H9 (cell line): ENCODE measurements at regions not wholly inside any gene's neighbourhood (a gene's known extent, or its start where the extent isn't known, plus 50 kb on each side); places are given as distances from the start of the nearest gene placed in this dataset.

Experiments
- DNase-seq: peaks from one replicate; pipeline ENCODE4 v3.0.0-alpha.2; 2017
- H2AFZ ChIP-seq: one replicate; pipeline ENCODE4 v1.6.1; 2013; ENCODE audit warnings: mild to moderate bottlenecking, low read length, control low read depth, moderate library complexity
- H2AK5ac ChIP-seq: 2 replicates; pipeline ENCODE4 v1.6.1; 2013; ENCODE audit warnings: low read length, control low read depth, mixed read lengths; ENCODE audit not compliant: insufficient read length
- H2BK120ac ChIP-seq: one replicate; pipeline ENCODE4 v1.6.1; 2013; ENCODE audit warnings: low read depth, mild to moderate bottlenecking, low read length, control low read depth, inconsistent platforms; ENCODE audit not compliant: poor library complexity, severe bottlenecking
- H2BK12ac ChIP-seq: 2 replicates; pipeline ENCODE4 v1.6.1; 2013; ENCODE audit warnings: low read length, control low read depth, mixed read lengths, low read depth; ENCODE audit not compliant: insufficient read length
- H2BK15ac ChIP-seq: 2 replicates; pipeline ENCODE4 v1.6.1; 2013; ENCODE audit warnings: low read depth, low read length, control low read depth
- H2BK20ac ChIP-seq: one replicate; pipeline ENCODE4 v1.6.1; 2013; ENCODE audit warnings: low read depth, mild to moderate bottlenecking, low read length, control low read depth, inconsistent platforms; ENCODE audit not compliant: poor library complexity, severe bottlenecking
- H2BK5ac ChIP-seq: 2 replicates; pipeline ENCODE4 v1.6.1; 2013; ENCODE audit warnings: low read length, control low read depth, mixed read lengths; ENCODE audit not compliant: insufficient read length
- H3K14ac ChIP-seq: 2 replicates; pipeline ENCODE4 v1.6.1; 2013; ENCODE audit warnings: low read length, control low read depth; ENCODE audit not compliant: insufficient read depth
- H3K18ac ChIP-seq: 2 replicates; pipeline ENCODE4 v1.6.1; 2013; ENCODE audit warnings: low read depth, mild to moderate bottlenecking, mixed read lengths, low read length, control low read depth; ENCODE audit not compliant: insufficient read length
- H3K23ac ChIP-seq: 2 replicates; pipeline ENCODE4 v1.6.1; 2013; ENCODE audit warnings: low read length, control low read depth, mixed read lengths, low read depth; ENCODE audit not compliant: insufficient read length
- H3K23me2 ChIP-seq: 2 replicates; pipeline ENCODE4 v1.6.1; 2013; ENCODE audit warnings: low read depth, mild to moderate bottlenecking, mixed read lengths, low read length, control low read depth; ENCODE audit not compliant: insufficient read length, poor library complexity, severe bottlenecking
- H3K27ac ChIP-seq: 2 replicates; pipeline ENCODE4 v1.5.1; 2013; ENCODE audit warnings: low read length, control low read depth, mixed read lengths, low read depth; ENCODE audit not compliant: insufficient read length
- H3K27me3 ChIP-seq: 2 replicates; pipeline ENCODE4 v1.6.1; 2013; ENCODE audit warnings: low read length, control low read depth, inconsistent platforms; ENCODE audit not compliant: insufficient read depth
- H3K4ac ChIP-seq: 2 replicates; pipeline ENCODE4 v1.6.1; 2013; ENCODE audit warnings: low read depth, mild to moderate bottlenecking, control low read depth, inconsistent platforms, low read length, moderate library complexity
- H3K4me1 ChIP-seq: 2 replicates; pipeline ENCODE4 v1.6.1; 2013; ENCODE audit warnings: low read length, control low read depth, inconsistent platforms; ENCODE audit not compliant: insufficient read depth
- H3K4me2 ChIP-seq: 2 replicates; pipeline ENCODE4 v1.6.1; 2013; ENCODE audit warnings: low read length, control low read depth, mixed read lengths; ENCODE audit not compliant: insufficient read length, insufficient read depth
- H3K56ac ChIP-seq: 2 replicates; pipeline ENCODE4 v1.6.1; 2013; ENCODE audit warnings: low read depth, mild to moderate bottlenecking, mixed read lengths, low read length, control low read depth; ENCODE audit not compliant: insufficient read length
- H3K79me1 ChIP-seq: 2 replicates; pipeline ENCODE4 v1.6.1; 2013; ENCODE audit warnings: low read depth, mild to moderate bottlenecking, moderate library complexity, low read length, control low read depth, inconsistent platforms; ENCODE audit not compliant: insufficient read depth, poor library complexity, severe bottlenecking
- H3K79me2 ChIP-seq: 2 replicates; pipeline ENCODE4 v1.6.1; 2013; ENCODE audit warnings: low read length, control low read depth, inconsistent platforms; ENCODE audit not compliant: insufficient read depth
- H3K9ac ChIP-seq: 2 replicates; pipeline ENCODE4 v1.6.1; 2013; ENCODE audit warnings: low read length, control low read depth, mixed read lengths; ENCODE audit not compliant: insufficient read length; ENCODE audit errors: extremely low read depth
- H3K9me3 ChIP-seq: one replicate; pipeline ENCODE4 v1.6.1; 2013; ENCODE audit warnings: low read depth, low read length, inconsistent platforms; ENCODE audit not compliant: control insufficient read depth
- H3T11ph ChIP-seq: one replicate; pipeline ENCODE4 v1.6.1; 2013; ENCODE audit warnings: mild to moderate bottlenecking, low read length, control low read depth, inconsistent platforms
- H4K20me1 ChIP-seq: one replicate; pipeline ENCODE4 v1.6.1; 2013; ENCODE audit not compliant: control insufficient read depth, insufficient read length, insufficient read depth
- H4K5ac ChIP-seq: 2 replicates; pipeline ENCODE4 v1.6.1; 2013; ENCODE audit warnings: low read depth, mild to moderate bottlenecking, mixed read lengths, low read length, control low read depth; ENCODE audit not compliant: insufficient read length
- H4K8ac ChIP-seq: replicated peaks from 2 replicates; pipeline ENCODE4 v1.6.1; 2013; ENCODE audit warnings: low read length, control low read depth, mixed read lengths, low read depth; ENCODE audit not compliant: insufficient read length
- H4K91ac ChIP-seq: 2 replicates; pipeline ENCODE4 v1.6.1; 2013; ENCODE audit warnings: low read depth, mild to moderate bottlenecking, moderate library complexity, mixed read lengths, low read length, control low read depth; ENCODE audit not compliant: insufficient read length
- H3K27ac Mint-ChIP-seq, 3 experiments: 2 replicates in 2 of 3; 3 replicates in 1 of 3; pipeline ENCODE4 v1.8.0; 2020 to 2021; ENCODE audit warnings: mixed read lengths in 3 of 3, mild to moderate bottlenecking in 1 of 3, moderate library complexity in 1 of 3
- H3K27me3 Mint-ChIP-seq: 2 replicates; pipeline ENCODE4 v1.8.0; 2021; ENCODE audit warnings: low read depth, mild to moderate bottlenecking, moderate library complexity, mixed read lengths
- H3K36me3 Mint-ChIP-seq, 3 experiments: 2 replicates in 2 of 3; 3 replicates in 1 of 3; pipeline ENCODE4 v1.8.0; 2020 to 2021; ENCODE audit warnings: low read depth in 3 of 3, mixed read lengths in 3 of 3; ENCODE audit not compliant: insufficient read depth in 1 of 3
- H3K4me1 Mint-ChIP-seq, 2 experiments: 2 replicates each; pipeline ENCODE4 v1.8.0; 2020; ENCODE audit warnings: mixed read lengths in 2 of 2
- H3K4me3 Mint-ChIP-seq, 2 experiments: 2 replicates in 1 of 2; 3 replicates in 1 of 2; pipeline ENCODE4 v1.8.0; 2020 to 2021; ENCODE audit warnings: mild to moderate bottlenecking in 2 of 2, mixed read lengths in 2 of 2, moderate library complexity in 1 of 2
- H3K9me3 Mint-ChIP-seq, 2 experiments: 2 replicates in 1 of 2; 3 replicates in 1 of 2; pipeline ENCODE4 v1.8.0; 2020; ENCODE audit warnings: mild to moderate bottlenecking in 2 of 2, mixed read lengths in 2 of 2, moderate library complexity in 1 of 2
- CTCF ChIP-seq: fragments of 200-600 bp; sonication (generic); conservative IDR thresholded peaks from 3 replicates; pipeline ENCODE4 v1.8.0; 2021; ENCODE audit warnings: antibody characterized with exemption, mild to moderate bottlenecking
- WGBS: extraction: QIAGEN DNeasy Blood & Tissue Kit; methylation state at CpG from one replicate; pipeline ENCODE4 v1.1.7; 2013; ENCODE audit warnings: missing lambda C conversion rate, low lambda C conversion rate, mixed read lengths; ENCODE audit not compliant: insufficient read length; ENCODE audit errors: extremely low coverage; 5-methylcytosine and 5-hydroxymethylcytosine counted together

GRCh38 chr4:134948110-134948642 lies 746.6 kb upstream of the PABPC4L start:
- H3K14ac ChIP-seq: no peak overlapping the region

More at GRCh38 chr4:134948110-134948642, 746.6 kb upstream of the PABPC4L start:
- H4K5ac ChIP-seq: no peak overlapping the region
- Mint-ChIP-seq H3K9me3 (peaks cover 2 to 10% of the 10 kb centered on the region in 2 experiments), H3K27ac (no peak overlapping the region), H3K4me1 (no peaks in the 10 kb centered on the region), H3K4me3 (no peak overlapping the region), H3K36me3 (peaks cover 7 to 21% (median 8%) of the 10 kb centered on the region in 3 experiments), H3K27me3 (no peaks in the 10 kb centered on the region)
- H3K9me3 ChIP-seq: no peaks in the 10 kb centered on the region
- no peak overlapping the region for H2BK5ac ChIP-seq
- H4K91ac ChIP-seq: no peak overlapping the region
- H3K23me2 ChIP-seq: no peaks in the 10 kb centered on the region
- WGBS: no CpG with 5 or more reads among the region's 22 CpGs
- H3T11ph ChIP-seq: no peak overlapping the region
- no peak overlapping the region for H2BK15ac ChIP-seq
- no peak overlapping the region for H3K18ac ChIP-seq
- no peaks in the 10 kb centered on the region for H3K27me3 ChIP-seq
- H3K56ac ChIP-seq: no peak overlapping the region
- no peak overlapping the region for H2AK5ac ChIP-seq
- H3K23ac ChIP-seq: no peak overlapping the region
- no peak for TF ChIP-seq CTCF
- H3K4me1 ChIP-seq: no peaks in the 10 kb centered on the region
- H3K4ac ChIP-seq: no peak overlapping the region
- no peak overlapping the region for H2BK12ac ChIP-seq
- no peaks in the 10 kb centered on the region for H4K20me1 ChIP-seq
- no peaks in the 10 kb centered on the region for H3K79me1 ChIP-seq
- H3K9ac ChIP-seq: no peak overlapping the region
- no peak overlapping the region for H2AFZ ChIP-seq
- no peak overlapping the region for H4K8ac ChIP-seq
- H2BK120ac ChIP-seq: no peak overlapping the region
- no peak for DNase-seq
- no peak overlapping the region for H2BK20ac ChIP-seq
- no peak overlapping the region for H3K27ac ChIP-seq
- H3K4me2 ChIP-seq: no peak overlapping the region
- H3K79me2 ChIP-seq: no peaks in the 10 kb centered on the region
